IPS-18c (cell line): ENCODE measurements at regions not wholly inside any gene's neighbourhood (a gene's known extent, or its start where the extent isn't known, plus 50 kb on each side); places are given as distances from the start of the nearest gene placed in this dataset.
"Not testable (repeated sequence)": the region's sequence is repeated elsewhere in the genome, so short reads cannot be mapped to it uniquely, and the experiment has no call there.

ENCODE experiments used
- H3K4me3 ChIP-seq: 2 replicates; pipeline ENCODE4 v1.7.0; 2013; ENCODE audit warnings: low read depth, mild to moderate bottlenecking, low read length, moderate library complexity; ENCODE audit not compliant: insufficient read depth
- H3K9me3 ChIP-seq: one replicate; pipeline ENCODE4 v1.6.1; 2013; ENCODE audit warnings: mild to moderate bottlenecking, low read length, moderate library complexity; ENCODE audit not compliant: control insufficient read depth, insufficient read depth

- H3K9me3 ChIP-seq, result no peaks in the 10 kb centered on the region
- H3K4me3 ChIP-seq, result peak overlapping the region; percentile 79
Observed at GRCh38 chr1:58248791-58249190, 297.7 kb downstream of the OMA1 start.

GRCh38 chr1:58248072-58248471 lies 298.5 kb downstream of the OMA1 start:
- H3K9me3 ChIP-seq, result no peaks in the 10 kb centered on the region
- H3K4me3 ChIP-seq, result peak overlapping the region; percentile 79; the same call in 1 of the 2 replicates

- Histone ChIP-seq H3K9me3 (no peaks in the 10 kb centered on the region), H3K4me3 (no peak overlapping the region)
Observed at GRCh38 chr1:58246549-58246948, 300.0 kb downstream of the OMA1 start.

GRCh38 chr1:58244872-58245271 lies 301.7 kb downstream of the OMA1 start:
- no peaks in the 10 kb centered on the region for H3K9me3 ChIP-seq
- H3K4me3 ChIP-seq, result no peak overlapping the region

GRCh38 chr1:58238846-58239245 lies 307.7 kb downstream of the OMA1 start:
- no peaks in the 10 kb centered on the region for H3K9me3 ChIP-seq
- H3K4me3 ChIP-seq, result no peak overlapping the region

- no peak overlapping the region for H3K4me3 ChIP-seq
Observed at GRCh38 chr1:58233729-58234128, 312.8 kb downstream of the OMA1 start.

GRCh38 chr1:58231204-58231603 lies 315.3 kb downstream of the OMA1 start:
- peaks cover 4% of the 10 kb centered on the region for H3K9me3 ChIP-seq
- H3K4me3 ChIP-seq, result no peak overlapping the region

More at GRCh38 chr1:58233729-58234128, 312.8 kb downstream of the OMA1 start:
- H3K9me3 ChIP-seq, result peaks cover 4% of the 10 kb centered on the region

- no peak overlapping the region for H3K4me3 ChIP-seq
- H3K9me3 ChIP-seq, result peaks cover 4% of the 10 kb centered on the region
Observed at GRCh38 chr1:58227604-58228003, 318.9 kb downstream of the OMA1 start.

GRCh38 chr1:58223522-58223921 lies 323.0 kb downstream of the OMA1 start:
- no peaks in the 10 kb centered on the region for H3K9me3 ChIP-seq

GRCh38 chr1:58220836-58221472 lies 325.6 kb downstream of the OMA1 start:
- Histone ChIP-seq H3K9me3 (no peaks in the 10 kb centered on the region), H3K4me3 (no peak overlapping the region)

More at GRCh38 chr1:58223522-58223921, 323.0 kb downstream of the OMA1 start:
- H3K4me3 ChIP-seq, result no peak overlapping the region

- H3K4me3 ChIP-seq, H3K9me3 ChIP-seq: not testable (repeated sequence)
Observed at GRCh38 chr1:58216169-58216568, 330.4 kb downstream of the OMA1 start.

- no peaks in the 10 kb centered on the region for H3K9me3 ChIP-seq
- H3K4me3 ChIP-seq, result no peak overlapping the region
Observed at GRCh38 chr1:58214674-58215073, 331.9 kb downstream of the OMA1 start.

GRCh38 chr1:58211869-58212268 lies 334.7 kb downstream of the OMA1 start:
- Histone ChIP-seq H3K9me3 (no peaks in the 10 kb centered on the region), H3K4me3 (no peak overlapping the region)

GRCh38 chr1:58209575-58209974 lies 337.0 kb downstream of the OMA1 start:
- no peak overlapping the region for H3K4me3 ChIP-seq
- H3K9me3 ChIP-seq, result no peaks in the 10 kb centered on the region

- no peaks in the 10 kb centered on the region for H3K9me3 ChIP-seq
- H3K4me3 ChIP-seq, result no peak overlapping the region
Observed at GRCh38 chr1:58206749-58207148, 339.8 kb downstream of the OMA1 start.

- H3K4me3 ChIP-seq, result no peak overlapping the region
- H3K9me3 ChIP-seq, result no peaks in the 10 kb centered on the region
Observed at GRCh38 chr1:58204284-58204683, 342.2 kb downstream of the OMA1 start.

GRCh38 chr1:58201492-58202106 lies 344.9 kb downstream of the OMA1 start:
- Histone ChIP-seq H3K9me3 (no peaks in the 10 kb centered on the region), H3K4me3 (no peak overlapping the region)

- no peak overlapping the region for H3K4me3 ChIP-seq
- no peaks in the 10 kb centered on the region for H3K9me3 ChIP-seq
Observed at GRCh38 chr1:58200437-58200836, 346.1 kb downstream of the OMA1 start.

- Histone ChIP-seq H3K9me3 (no peaks in the 10 kb centered on the region), H3K4me3 (no peak overlapping the region)
Observed at GRCh38 chr1:58197811-58198210, 348.7 kb downstream of the OMA1 start.
